Left lung (tissue), 4 donors: ENCODE measurements at regions not wholly inside any gene's neighbourhood (a gene's known extent, or its start where the extent isn't known, plus 50 kb on each side); places are given as distances from the start of the nearest gene placed in this dataset.

ENCODE experiments used
- ATAC-seq: fragments of 200-7000 bp; cut with Tn5 transposase; one replicate; pipeline ENCODE4 v1.9.1; 2020; ENCODE audit warnings: moderate library complexity
- DNase-seq, 4 donors: peaks; one replicate each; pipeline ENCODE4 v3.0.0-alpha.2; 2013 to 2020
- H3K27ac ChIP-seq, 2 donors: fragments of 200-600 bp; sonication (generic) in 1 of 2; one replicate each; pipeline versions ENCODE4 v1.5.0 to v1.8.0; 2020 to 2021
- H3K27me3 ChIP-seq, 2 donors: fragments of 200-600 bp; sonication (generic) in 1 of 2; one replicate each; pipeline versions ENCODE4 v1.5.0 to v1.8.0; 2020 to 2021
- H3K36me3 ChIP-seq, 2 donors: fragments of 200-600 bp; sonication (generic) in 1 of 2; one replicate each; pipeline versions ENCODE4 v1.5.0 to v1.8.0; 2020 to 2021
- H3K4me1 ChIP-seq, 2 donors: fragments of 200-600 bp; one replicate each; pipeline ENCODE4 v1.8.0; 2021
- H3K4me3 ChIP-seq, 2 donors: fragments of 200-600 bp; sonication (generic) in 1 of 2; one replicate each; pipeline versions ENCODE4 v1.5.0 to v1.8.0; 2020 to 2021; ENCODE audit warnings: mild to moderate bottlenecking in 1 of 2
- H3K9me3 ChIP-seq, 2 donors: fragments of 200-600 bp; sonication (generic) in 1 of 2; one replicate each; pipeline versions ENCODE4 v1.5.0 to v1.8.0; 2020 to 2021
- intact Hi-C, 2 donors: fragments of 100-400 bp; cut with DNase I; formaldehyde crosslinking; loops; one replicate each; pipeline versions ENCODE4 v1.11.2 to v1.14.2; 2022
- TF ChIP-seq, protein P1 (sequence below), 2 donors: fragments of 200-600 bp; sonication (generic) in 1 of 2; IDR thresholded peaks; one replicate each; pipeline versions ENCODE4 v1.5.0 to v1.8.0; 2021; ENCODE audit warnings: antibody characterized with exemption in 2 of 2
- donor health status: DM: no; HTN: yes; CAD: no.
- donor health status: DM: no; HTN: no; CAD: no.

DNA sequence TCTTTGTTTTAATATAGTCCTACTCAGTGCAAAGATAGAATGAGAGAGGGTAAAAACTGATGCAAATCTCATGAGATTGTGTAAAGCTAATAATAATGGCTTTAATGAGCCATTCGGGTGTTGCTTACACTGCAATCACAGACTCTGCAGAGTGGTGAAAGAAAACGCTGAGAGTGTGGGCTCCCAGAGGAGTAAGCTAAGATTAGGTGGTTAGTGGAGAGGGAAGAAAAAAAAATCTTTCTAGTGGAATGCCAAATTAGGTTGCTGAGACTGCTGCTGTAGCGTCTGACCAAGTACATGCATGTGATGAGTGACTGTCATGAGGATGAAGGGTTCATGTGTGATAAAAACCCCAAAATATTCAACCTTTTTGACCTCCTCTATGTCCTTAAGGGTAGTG lies 645.9 kb upstream of the ADGRL4 start:
- Histone ChIP-seq H3K36me3 (no peaks in the 10 kb centered on the region), H3K9me3 (peaks cover 0 to 3% of the 10 kb centered on the region in 2 donors), H3K27me3 (no peaks in the 10 kb centered on the region), H3K27ac (no peak overlapping the region), H3K4me3 (no peak overlapping the region), H3K4me1 (no peaks in the 10 kb centered on the region)
- TF ChIP-seq, protein P1, sequence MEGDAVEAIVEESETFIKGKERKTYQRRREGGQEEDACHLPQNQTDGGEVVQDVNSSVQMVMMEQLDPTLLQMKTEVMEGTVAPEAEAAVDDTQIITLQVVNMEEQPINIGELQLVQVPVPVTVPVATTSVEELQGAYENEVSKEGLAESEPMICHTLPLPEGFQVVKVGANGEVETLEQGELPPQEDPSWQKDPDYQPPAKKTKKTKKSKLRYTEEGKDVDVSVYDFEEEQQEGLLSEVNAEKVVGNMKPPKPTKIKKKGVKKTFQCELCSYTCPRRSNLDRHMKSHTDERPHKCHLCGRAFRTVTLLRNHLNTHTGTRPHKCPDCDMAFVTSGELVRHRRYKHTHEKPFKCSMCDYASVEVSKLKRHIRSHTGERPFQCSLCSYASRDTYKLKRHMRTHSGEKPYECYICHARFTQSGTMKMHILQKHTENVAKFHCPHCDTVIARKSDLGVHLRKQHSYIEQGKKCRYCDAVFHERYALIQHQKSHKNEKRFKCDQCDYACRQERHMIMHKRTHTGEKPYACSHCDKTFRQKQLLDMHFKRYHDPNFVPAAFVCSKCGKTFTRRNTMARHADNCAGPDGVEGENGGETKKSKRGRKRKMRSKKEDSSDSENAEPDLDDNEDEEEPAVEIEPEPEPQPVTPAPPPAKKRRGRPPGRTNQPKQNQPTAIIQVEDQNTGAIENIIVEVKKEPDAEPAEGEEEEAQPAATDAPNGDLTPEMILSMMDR (IDR thresholded peaks at IDR 0.05) = no peak
- DNase-seq (no peak), ATAC-seq (peak; percentile 33)
- intact Hi-C loops = no loop called here

DNA sequence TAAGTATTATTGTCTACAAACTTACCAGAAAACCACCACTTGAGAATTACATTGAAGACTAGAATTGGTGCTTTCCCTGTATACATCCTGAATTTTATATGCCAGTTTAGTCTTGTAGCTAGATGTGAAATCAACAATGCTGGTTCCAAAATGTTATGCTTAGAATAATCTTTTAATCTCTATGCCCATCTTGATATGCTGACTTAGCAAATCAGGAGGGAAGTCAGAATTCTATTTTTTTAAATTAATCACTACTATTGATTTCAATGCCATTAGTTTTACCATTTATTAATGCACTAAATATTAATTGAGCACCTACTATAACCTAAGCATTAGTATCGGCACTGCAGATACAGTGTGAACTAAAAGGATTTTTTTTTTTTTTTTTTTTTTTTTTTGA lies 641.6 kb upstream of the ADGRL4 start:
- Histone ChIP-seq H3K27me3 (no peaks in the 10 kb centered on the region), H3K27ac (no peak overlapping the region), H3K4me1 (no peaks in the 10 kb centered on the region), H3K9me3 (peaks cover 0 to 3% of the 10 kb centered on the region in 2 donors), H3K4me3 (no peak overlapping the region), H3K36me3 (no peaks in the 10 kb centered on the region)
- ATAC-seq (no peak), DNase-seq (no peak)
- intact Hi-C loops = no loop called here
- TF ChIP-seq, protein P1 (IDR thresholded peaks at IDR 0.05) = no peak

DNA sequence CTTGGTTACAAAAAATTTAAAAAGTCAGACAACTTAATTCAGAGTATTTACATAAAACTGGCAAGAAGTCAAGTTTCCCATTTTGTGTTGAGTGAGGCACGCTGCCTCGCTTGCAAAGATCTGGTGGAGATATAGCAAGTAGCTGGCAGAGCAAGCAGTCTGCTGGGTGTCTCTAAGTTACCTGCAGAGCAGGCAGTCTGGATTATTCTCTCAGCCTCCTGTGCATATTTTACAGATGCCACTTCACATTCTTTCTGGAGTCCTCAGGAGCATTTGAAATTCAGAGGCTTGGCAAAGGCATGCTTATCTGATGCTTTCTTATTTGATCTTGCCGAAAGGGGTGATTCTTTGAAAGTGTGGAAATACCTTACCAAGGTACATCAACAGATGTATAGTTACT lies 640.4 kb upstream of the ADGRL4 start:
- peak; percentile 96 for ATAC-seq
- no peak overlapping the region for H3K27ac ChIP-seq
- peak in 2 of 4 donors; percentile 27 to 44 for DNase-seq
- H3K27me3 ChIP-seq = no peaks in the 10 kb centered on the region
- intact Hi-C loops = no loop called here
- H3K4me3 ChIP-seq = no peak overlapping the region
- TF ChIP-seq, protein P1 (IDR thresholded peaks at IDR 0.05) = no peak
- peaks cover 0 to 3% of the 10 kb centered on the region in 2 donors for H3K9me3 ChIP-seq
- H3K4me1 ChIP-seq = no peaks in the 10 kb centered on the region
- H3K36me3 ChIP-seq = no peaks in the 10 kb centered on the region

DNA sequence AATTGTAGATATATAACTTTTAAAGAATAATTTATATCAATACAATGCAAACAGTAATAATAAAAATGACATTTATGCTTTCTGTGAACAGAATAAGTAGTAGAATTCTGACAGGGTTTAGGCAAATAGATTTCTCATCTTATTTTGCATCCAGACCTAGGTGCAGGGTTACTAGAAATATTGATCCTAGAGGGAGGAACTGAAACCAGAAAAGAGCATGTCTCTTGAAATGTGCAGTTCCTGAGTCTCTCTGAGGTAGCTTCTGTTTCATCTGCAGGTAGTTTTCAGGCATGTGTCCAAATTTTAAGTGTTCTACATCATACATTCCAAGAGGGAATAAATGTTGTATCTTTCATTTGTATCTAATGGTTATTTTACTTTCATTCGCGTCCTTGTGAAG lies 631.9 kb upstream of the ADGRL4 start:
- no peaks in the 10 kb centered on the region for H3K4me1 ChIP-seq
- no peaks in the 10 kb centered on the region for H3K27me3 ChIP-seq
- no peak for ATAC-seq
- H3K4me3 ChIP-seq = no peak overlapping the region
- intact Hi-C loops = no loop called here
- H3K36me3 ChIP-seq = no peaks in the 10 kb centered on the region
- TF ChIP-seq, protein P1 (IDR thresholded peaks at IDR 0.05) = no peak
- no peak for DNase-seq
- no peak overlapping the region for H3K27ac ChIP-seq
- no peaks in the 10 kb centered on the region for H3K9me3 ChIP-seq

DNA sequence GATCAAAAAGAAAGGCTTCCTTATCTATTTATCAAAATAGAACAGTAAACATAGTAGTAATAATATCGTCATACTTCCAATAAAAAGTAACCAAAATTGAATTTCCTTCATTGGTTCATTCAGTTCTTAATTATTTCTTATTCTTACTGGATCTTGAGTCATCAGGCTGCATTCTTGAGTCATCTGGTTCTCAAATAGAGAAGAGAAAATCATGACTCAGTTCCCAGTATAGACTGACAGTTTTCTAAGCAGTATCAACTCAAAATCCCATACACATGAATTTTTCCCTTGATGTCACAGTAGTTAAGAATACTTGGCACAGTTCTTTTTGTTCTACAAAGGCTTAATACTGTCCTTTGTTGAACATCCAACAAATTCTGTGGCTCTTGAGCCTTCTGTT lies 626.9 kb upstream of the ADGRL4 start:
- Histone ChIP-seq H3K4me1 (no peaks in the 10 kb centered on the region), H3K4me3 (no peak overlapping the region), H3K9me3 (no peaks in the 10 kb centered on the region), H3K27ac (no peak overlapping the region), H3K27me3 (no peaks in the 10 kb centered on the region), H3K36me3 (no peaks in the 10 kb centered on the region)
- TF ChIP-seq, protein P1 (IDR thresholded peaks at IDR 0.05) = no peak
- ATAC-seq (no peak), DNase-seq (no peak)
- intact Hi-C loops = no loop called here
